Astrocyte of the cerebellum (primary cell): ENCODE measurements at regions not wholly inside any gene's neighbourhood (a gene's known extent, or its start where the extent isn't known, plus 50 kb on each side); places are given as distances from the start of the nearest gene placed in this dataset.

Experiments used
- DNase-seq: peaks from one replicate; pipeline ENCODE4 v3.0.0-alpha.2; 2011; ENCODE audit warnings: low read depth
- H3K4me3 ChIP-seq: 2 replicates; pipeline ENCODE4 v1.5.1; 2011; ENCODE audit warnings: mild to moderate bottlenecking, low read depth, low read length, moderate library complexity
- in situ Hi-C: cut with HindIII; loops from 2 replicates; pipeline ENCODE4 v1.10.0; 2017; ENCODE audit warnings: low sequenced_read_pairs
- TF ChIP-seq, protein P1 (sequence below): IDR thresholded peaks from 2 replicates; pipeline ENCODE4 v1.5.1; 2012; ENCODE audit warnings: low read length, low read depth, moderate library complexity, mild to moderate bottlenecking; ENCODE audit errors: missing control alignments

DNA sequence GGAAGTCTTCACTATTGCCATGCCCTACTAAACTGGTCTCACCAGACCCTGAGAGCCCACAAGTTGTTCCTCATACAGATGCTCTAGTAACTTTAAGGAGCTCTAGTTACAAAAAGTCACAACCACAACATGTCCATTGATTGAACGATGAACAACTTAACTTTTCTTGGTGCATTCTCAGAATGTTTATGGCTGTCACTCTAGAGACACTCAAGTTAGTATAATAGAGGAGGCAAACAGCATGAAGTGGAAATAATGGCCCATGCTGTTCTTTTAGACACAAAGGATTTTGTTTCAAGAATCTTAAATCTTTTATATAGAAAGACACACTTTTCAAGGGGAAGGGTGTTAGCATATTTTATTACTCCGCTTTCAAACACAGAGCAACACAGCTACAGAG lies 934.4 kb downstream of the HACE1 start:
- TF ChIP-seq, protein P1, sequence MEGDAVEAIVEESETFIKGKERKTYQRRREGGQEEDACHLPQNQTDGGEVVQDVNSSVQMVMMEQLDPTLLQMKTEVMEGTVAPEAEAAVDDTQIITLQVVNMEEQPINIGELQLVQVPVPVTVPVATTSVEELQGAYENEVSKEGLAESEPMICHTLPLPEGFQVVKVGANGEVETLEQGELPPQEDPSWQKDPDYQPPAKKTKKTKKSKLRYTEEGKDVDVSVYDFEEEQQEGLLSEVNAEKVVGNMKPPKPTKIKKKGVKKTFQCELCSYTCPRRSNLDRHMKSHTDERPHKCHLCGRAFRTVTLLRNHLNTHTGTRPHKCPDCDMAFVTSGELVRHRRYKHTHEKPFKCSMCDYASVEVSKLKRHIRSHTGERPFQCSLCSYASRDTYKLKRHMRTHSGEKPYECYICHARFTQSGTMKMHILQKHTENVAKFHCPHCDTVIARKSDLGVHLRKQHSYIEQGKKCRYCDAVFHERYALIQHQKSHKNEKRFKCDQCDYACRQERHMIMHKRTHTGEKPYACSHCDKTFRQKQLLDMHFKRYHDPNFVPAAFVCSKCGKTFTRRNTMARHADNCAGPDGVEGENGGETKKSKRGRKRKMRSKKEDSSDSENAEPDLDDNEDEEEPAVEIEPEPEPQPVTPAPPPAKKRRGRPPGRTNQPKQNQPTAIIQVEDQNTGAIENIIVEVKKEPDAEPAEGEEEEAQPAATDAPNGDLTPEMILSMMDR, result no peak
- in situ Hi-C loops, result no loop called here
- no peak overlapping the region for H3K4me3 ChIP-seq
- no peak for DNase-seq

DNA sequence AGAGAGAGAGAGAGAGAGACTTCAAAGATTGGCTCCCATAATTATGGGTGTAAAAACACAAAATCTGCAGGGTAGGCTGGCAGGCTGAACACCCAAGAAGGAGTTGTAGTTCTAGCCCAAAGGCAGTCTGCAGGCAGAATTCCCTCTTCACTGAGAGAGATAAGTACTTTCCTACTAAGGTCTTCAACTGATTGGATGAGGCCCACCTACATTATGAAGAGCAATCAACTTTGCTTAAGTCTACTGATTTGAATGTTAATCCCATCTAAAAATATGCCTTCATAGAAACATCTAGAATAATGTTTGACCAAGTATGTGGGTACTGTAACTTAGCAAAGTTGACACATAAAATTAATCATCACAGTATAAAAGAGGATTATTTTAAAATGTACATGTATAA lies 949.7 kb downstream of the HACE1 start:
- in situ Hi-C loops, result no loop called here
- TF ChIP-seq, protein P1, result no peak
- no peak for DNase-seq
- H3K4me3 ChIP-seq, result no peak overlapping the region

DNA sequence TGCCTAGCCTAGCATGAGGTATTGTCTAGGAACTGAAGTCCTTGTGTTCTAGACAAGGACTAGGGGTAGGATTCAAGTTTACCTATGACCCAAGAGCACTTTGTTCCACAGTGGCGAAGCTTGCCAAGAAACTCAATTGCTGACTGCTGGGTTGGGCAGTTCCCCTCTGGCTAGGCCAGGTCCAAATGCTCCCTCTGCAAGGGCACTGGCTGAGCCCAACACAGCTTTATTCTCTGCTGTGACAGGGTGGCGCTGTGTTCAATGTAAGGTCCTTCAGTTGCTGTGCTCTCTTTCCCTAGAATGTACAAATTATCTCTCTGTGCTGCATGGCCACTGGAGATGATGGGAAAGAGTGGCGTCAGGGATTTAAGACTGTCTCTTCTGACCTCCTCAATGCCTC lies 950.8 kb downstream of the HACE1 start:
- no peak for DNase-seq
- in situ Hi-C loops, result no loop called here

DNA sequence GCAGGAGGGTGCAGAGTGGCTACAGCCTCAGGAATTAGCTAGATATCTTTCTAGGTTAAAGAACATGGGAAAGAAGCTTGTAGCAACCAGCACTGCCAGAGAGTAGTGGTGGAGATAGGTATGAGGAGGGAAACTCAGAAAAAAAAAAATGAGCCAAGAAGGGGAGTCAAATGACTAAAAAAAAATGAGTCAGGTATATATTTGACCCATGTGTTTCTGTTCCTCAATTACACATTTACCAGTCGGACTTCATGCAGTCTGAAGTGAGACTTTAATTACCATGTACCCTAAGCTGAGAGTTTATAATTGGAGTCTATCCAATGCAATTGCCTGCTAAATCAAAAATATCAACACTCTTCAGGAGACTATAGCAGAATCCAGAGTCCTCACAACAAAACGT lies 964.6 kb downstream of the HACE1 start:
- TF ChIP-seq, protein P1, result no peak
- in situ Hi-C loops, result no loop called here
- no peak overlapping the region for H3K4me3 ChIP-seq
- DNase-seq, result no peak

More for the DNA sequence above, 950.8 kb downstream of the HACE1 start:
- TF ChIP-seq, protein P1, result no peak
- H3K4me3 ChIP-seq, result no peak overlapping the region

DNA sequence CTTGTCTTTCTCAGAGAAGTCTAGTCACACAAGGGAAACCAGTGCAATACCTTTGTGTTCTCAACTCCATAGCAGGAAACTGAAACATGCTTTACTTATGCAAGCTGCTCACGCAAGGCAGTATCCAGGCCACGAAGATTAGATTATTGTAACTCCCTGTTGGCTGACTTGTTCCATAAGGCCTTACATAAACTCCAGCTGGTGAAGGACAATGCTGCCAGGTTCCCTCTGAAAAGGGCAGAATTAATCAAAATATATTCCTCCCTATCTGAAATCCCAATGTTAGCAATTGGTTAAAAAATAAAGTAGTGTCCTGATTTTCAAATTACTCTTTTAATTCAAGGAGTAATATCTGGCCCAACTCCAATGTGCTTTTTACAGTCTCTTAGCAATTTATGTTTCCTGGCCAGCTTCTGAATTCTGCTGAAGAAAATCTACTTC lies 966.6 kb downstream of the HACE1 start:
- DNase-seq, result no peak
- in situ Hi-C loops, result no loop called here

DNA sequence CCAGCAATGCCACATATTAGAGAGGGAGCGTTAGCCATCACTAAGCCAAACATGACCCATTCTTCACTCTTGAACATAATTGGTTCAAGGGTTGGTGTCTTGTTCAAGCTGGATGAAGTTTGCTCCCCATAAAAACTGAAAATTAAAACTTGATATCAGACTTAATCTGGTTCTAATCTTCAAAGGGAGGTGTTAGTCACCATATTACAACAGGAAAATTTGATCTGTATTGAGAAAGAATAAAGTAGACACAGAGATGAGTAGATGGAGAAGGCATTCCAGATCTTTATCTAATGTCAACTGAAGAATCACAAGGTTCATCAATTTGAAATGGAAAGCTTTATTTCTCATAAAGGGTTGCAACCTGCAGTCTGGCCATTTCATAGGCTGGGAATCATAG lies 972.8 kb downstream of the HACE1 start:
- DNase-seq, result no peak
- in situ Hi-C loops, result no loop called here
- H3K4me3 ChIP-seq, result no peak overlapping the region
- TF ChIP-seq, protein P1, result no peak

More for the DNA sequence above, 966.6 kb downstream of the HACE1 start:
- TF ChIP-seq, protein P1, result no peak
- H3K4me3 ChIP-seq, result no peak overlapping the region

DNA sequence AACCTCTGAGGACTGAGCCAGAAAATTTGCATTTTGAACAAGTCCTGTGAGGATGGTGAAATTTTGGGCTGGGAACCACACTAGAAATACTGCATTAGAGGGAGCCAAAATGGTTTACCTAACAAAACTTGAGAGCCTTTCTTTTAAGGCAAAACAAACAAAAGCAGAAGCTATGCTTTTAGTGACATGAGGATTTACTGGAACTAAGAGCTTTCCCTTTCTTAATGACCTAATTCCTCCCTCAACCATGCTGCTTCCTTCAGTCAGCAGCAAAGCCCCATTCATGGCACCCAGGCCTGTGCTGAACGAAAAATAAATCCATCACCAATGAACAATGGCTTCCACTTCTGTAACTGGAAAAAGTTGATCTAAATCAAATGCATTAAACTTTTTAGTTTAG lies 974.3 kb downstream of the HACE1 start:
- TF ChIP-seq, protein P1, result no peak
- no peak for DNase-seq
- in situ Hi-C loops, result no loop called here
- no peak overlapping the region for H3K4me3 ChIP-seq
